Body of pancreas (tissue), 4 donors: ENCODE measurements at regions not wholly inside any gene's neighbourhood (a gene's known extent, or its start where the extent isn't known, plus 50 kb on each side); places are given as distances from the start of the nearest gene placed in this dataset.
"Not testable (repeated sequence)": the region's sequence is repeated elsewhere in the genome, so short reads cannot be mapped to it uniquely, and the experiment has no call there.

Source experiments
- ATAC-seq: fragments of 150-250 bp; one replicate; pipeline ENCODE4 v1.9.1; 2016
- DNase-seq, 4 donors: peaks; one replicate each; pipeline ENCODE4 v3.0.0-alpha.2; 2019
- H3K27ac ChIP-seq, 4 donors: fragments of 200-600 bp; sonication (generic); 1 replicate in 3 of 4; 2 replicates in 1 of 4; pipeline versions ENCODE4 v1.5.1 to v1.6.1; 2016 to 2019; ENCODE audit warnings: mild to moderate bottlenecking in 1 of 4, mixed read lengths in 1 of 4, moderate library complexity in 1 of 4
- H3K27me3 ChIP-seq, 2 donors: fragments of 200-600 bp; sonication (generic); one replicate each; pipeline ENCODE4 v1.6.0; 2016; ENCODE audit warnings: mild to moderate bottlenecking in 1 of 2
- H3K36me3 ChIP-seq, 2 donors: fragments of 200-600 bp; sonication (generic); replicated peaks in 1 of 2; 2 replicates each; pipeline ENCODE4 v1.5.1; 2016; ENCODE audit warnings: low read depth in 2 of 2; ENCODE audit not compliant: insufficient read depth in 1 of 2
- H3K4me1 ChIP-seq: fragments of 200-600 bp; sonication (generic); one replicate; pipeline ENCODE4 v1.6.0; 2016
- H3K4me3 ChIP-seq, 2 donors: fragments of 200-600 bp; sonication (generic); 1 replicate in 1 of 2; 2 replicates in 1 of 2; pipeline ENCODE4 v1.5.1; 2016 to 2019
- H3K9me3 ChIP-seq, 3 donors: fragments of 200-600 bp; sonication (generic); 1 replicate in 2 of 3; 2 replicates in 1 of 3; pipeline ENCODE4 v1.5.1; 2016
- POLR2A ChIP-seq, 3 donors: fragments of 450-650 bp; IDR thresholded peaks; one replicate each; pipeline ENCODE4 v1.6.1; 2016; ENCODE audit warnings: antibody characterized with exemption in 3 of 3, mild to moderate bottlenecking in 2 of 3
- WGBS, 2 donors: methylation state at CpG; one replicate each; pipeline ENCODE4 v1.1.5; 2017; 5-methylcytosine and 5-hydroxymethylcytosine counted together
- intact Hi-C: fragments of 100-400 bp; cut with DNase I; formaldehyde crosslinking; loops from one replicate; pipeline ENCODE4 v1.15.1; 2023
- TF ChIP-seq, protein P1 (sequence below), 7 experiments: fragments of 450-650 bp in 4 of 7; fragments of 200-600 bp in 3 of 7; sonication (generic) in 3 of 7; IDR thresholded peaks; one replicate each; pipeline ENCODE4 v1.5.1; 2016 to 2019; ENCODE audit warnings: antibody characterized with exemption in 7 of 7

GRCh38 chr7:118429141-118429540 lies 204.6 kb downstream of the ANKRD7 start:
- no peak for TF ChIP-seq POLR2A (IDR thresholded peaks at IDR 0.05)
- TF ChIP-seq, protein P1, sequence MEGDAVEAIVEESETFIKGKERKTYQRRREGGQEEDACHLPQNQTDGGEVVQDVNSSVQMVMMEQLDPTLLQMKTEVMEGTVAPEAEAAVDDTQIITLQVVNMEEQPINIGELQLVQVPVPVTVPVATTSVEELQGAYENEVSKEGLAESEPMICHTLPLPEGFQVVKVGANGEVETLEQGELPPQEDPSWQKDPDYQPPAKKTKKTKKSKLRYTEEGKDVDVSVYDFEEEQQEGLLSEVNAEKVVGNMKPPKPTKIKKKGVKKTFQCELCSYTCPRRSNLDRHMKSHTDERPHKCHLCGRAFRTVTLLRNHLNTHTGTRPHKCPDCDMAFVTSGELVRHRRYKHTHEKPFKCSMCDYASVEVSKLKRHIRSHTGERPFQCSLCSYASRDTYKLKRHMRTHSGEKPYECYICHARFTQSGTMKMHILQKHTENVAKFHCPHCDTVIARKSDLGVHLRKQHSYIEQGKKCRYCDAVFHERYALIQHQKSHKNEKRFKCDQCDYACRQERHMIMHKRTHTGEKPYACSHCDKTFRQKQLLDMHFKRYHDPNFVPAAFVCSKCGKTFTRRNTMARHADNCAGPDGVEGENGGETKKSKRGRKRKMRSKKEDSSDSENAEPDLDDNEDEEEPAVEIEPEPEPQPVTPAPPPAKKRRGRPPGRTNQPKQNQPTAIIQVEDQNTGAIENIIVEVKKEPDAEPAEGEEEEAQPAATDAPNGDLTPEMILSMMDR (IDR thresholded peaks at IDR 0.05), result no peak

GRCh38 chr7:118436663-118437062 lies 212.2 kb downstream of the ANKRD7 start:
- DNase-seq (no peak), ATAC-seq (no peak)
- Histone ChIP-seq H3K4me3 (no peak overlapping the region), H3K4me1 (no peaks in the 10 kb centered on the region), H3K36me3 (no peaks in the 10 kb centered on the region), H3K27me3 (no peaks in the 10 kb centered on the region), H3K9me3 (no peaks in the 10 kb centered on the region), H3K27ac (no peak overlapping the region)
- TF ChIP-seq POLR2A (IDR thresholded peaks at IDR 0.05), result no peak
- TF ChIP-seq, protein P1 (IDR thresholded peaks at IDR 0.05), result no peak
- intact Hi-C loops, result no loop called here
- 49 to 53% methylated on average over 5 of the region's 5 CpGs for WGBS, 2 donors

More at GRCh38 chr7:118429141-118429540, 204.6 kb downstream of the ANKRD7 start:
- Histone ChIP-seq H3K4me3 (no peak overlapping the region), H3K27ac (no peak overlapping the region), H3K36me3 (no peaks in the 10 kb centered on the region), H3K4me1 (no peaks in the 10 kb centered on the region), H3K9me3 (no peaks in the 10 kb centered on the region), H3K27me3 (no peaks in the 10 kb centered on the region)
- 47 to 49% methylated on average over 3 of the region's 3 CpGs for WGBS, 2 donors
- ATAC-seq (no peak), DNase-seq (no peak)
- intact Hi-C loops, result no loop called here

GRCh38 chr7:118449030-118449429 lies 224.5 kb downstream of the ANKRD7 start:
- H3K27me3 ChIP-seq, H3K36me3 ChIP-seq, intact Hi-C loops, H3K4me1 ChIP-seq, ATAC-seq, DNase-seq, H3K27ac ChIP-seq, H3K4me3 ChIP-seq, H3K9me3 ChIP-seq: not testable (repeated sequence)
- 92 to 94% methylated on average over 1 of the region's 1 CpG for WGBS, 2 donors

GRCh38 chr7:118449797-118450567 lies 225.5 kb downstream of the ANKRD7 start:
- DNase-seq (no peak), ATAC-seq (no peak)
- TF ChIP-seq, protein P1 (IDR thresholded peaks at IDR 0.05), result no peak
- no peak for TF ChIP-seq POLR2A (IDR thresholded peaks at IDR 0.05)
- Histone ChIP-seq H3K4me3 (no peak overlapping the region), H3K36me3 (no peaks in the 10 kb centered on the region), H3K27me3 (no peaks in the 10 kb centered on the region), H3K9me3 (peaks cover 0 to 4% (median 0%) of the 10 kb centered on the region in 3 donors), H3K27ac (no peak overlapping the region), H3K4me1 (no peaks in the 10 kb centered on the region)
- intact Hi-C loops, result no loop called here
- WGBS, 2 donors, result 56 to 71% methylated on average over 2 of the region's 2 CpGs

GRCh38 chr7:118452128-118452527 lies 227.6 kb downstream of the ANKRD7 start:
- Histone ChIP-seq H3K4me1 (no peaks in the 10 kb centered on the region), H3K27ac (no peak overlapping the region), H3K36me3 (no peaks in the 10 kb centered on the region), H3K9me3 (no peaks in the 10 kb centered on the region), H3K27me3 (no peaks in the 10 kb centered on the region), H3K4me3 (no peak overlapping the region)
- no peak for ATAC-seq
- TF ChIP-seq, protein P1 (IDR thresholded peaks at IDR 0.05), result no peak
- no peak for TF ChIP-seq POLR2A (IDR thresholded peaks at IDR 0.05)
- intact Hi-C loops, result no loop called here
- no peak for DNase-seq
